ENCODE measurements at regions not wholly inside any gene's neighbourhood (a gene's known extent, or its start where the extent isn't known, plus 50 kb on each side); places are given as distances from the start of the nearest gene placed in this dataset.

DNA sequence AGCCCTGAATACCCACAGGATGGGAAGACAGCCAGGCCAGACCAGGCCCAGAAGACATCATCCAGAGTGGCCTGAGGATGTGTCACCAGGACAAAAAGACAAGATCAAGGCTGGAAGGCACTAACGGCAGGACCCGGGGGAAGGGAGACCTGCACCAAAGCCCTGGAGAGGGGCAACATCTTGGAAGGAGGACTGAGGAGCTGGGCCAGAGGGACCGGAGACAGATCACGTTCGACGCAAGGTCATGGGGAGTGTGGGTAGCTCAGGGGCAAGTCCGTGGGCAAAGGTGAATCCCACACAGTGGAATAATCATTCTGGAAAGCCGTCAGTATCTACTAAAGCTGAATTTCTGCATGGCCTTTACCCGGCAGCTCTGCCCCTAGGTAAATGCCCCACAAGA is 478.6 kb downstream of the MATN1 start:
- H3K4me1 ChIP-seq (ENCODE audit: insufficient read depth, low read length), result no peaks in the 10 kb centered on the region
- H3K27me3 ChIP-seq (ENCODE audit: control insufficient read depth in 1 of 2, insufficient read depth in 2 of 2, low read length in 2 of 2), result peaks cover 0 to 5% of the 10 kb centered on the region in 2 experiments; a peak in 1 of 5 replicates
- no peak overlapping the region for H3K27ac ChIP-seq (ENCODE audit: extremely low read length, insufficient read depth, low read length)
- DNase-seq (ENCODE audit: low spot score) (no peak), FAIRE-seq (no peak), ATAC-seq (no peak)
- H3K36me3 ChIP-seq (replicated peaks in 1 of 2; ENCODE audit: control insufficient read depth in 1 of 2, insufficient read depth in 2 of 2, low read length in 2 of 2), result no peaks in the 10 kb centered on the region
- intact Hi-C loops (cut with micrococcal nuclease; ENCODE audit: unreplicated experiment), result no loop called here
- ChIA-PET CTCF (ENCODE audit: low intra/inter-chr PET ratio, low total read pairs) (no interaction called here), POLR2A (no interaction called here)
- TF ChIP-seq ERF (CRISPR knock-in tag; IDR thresholded peaks at IDR 0.05) (no peak), ZNF460 (CRISPR knock-in tag; IDR thresholded peaks at IDR 0.05; ENCODE audit: borderline replicate concordance) (no peak), USF2 (IDR thresholded peaks at IDR 0.05; ENCODE audit: low read depth, low read length) (no peak), USF2 (CRISPR knock-in tag; IDR thresholded peaks at IDR 0.05; ENCODE audit: borderline replicate concordance) (no peak), ZNF570 (CRISPR knock-in tag; IDR thresholded peaks at IDR 0.05; ENCODE audit: borderline replicate concordance) (no peak), ZSCAN25 (CRISPR knock-in tag; IDR thresholded peaks at IDR 0.05) (no peak), ZNF143 (CRISPR knock-in tag; IDR thresholded peaks at IDR 0.05) (no peak), THAP7 (CRISPR knock-in tag; IDR thresholded peaks at IDR 0.05) (no peak), TCF12 (IDR thresholded peaks at IDR 0.05) (no peak), TCF12 (CRISPR knock-in tag; IDR thresholded peaks at IDR 0.05) (no peak), SALL1 (CRISPR knock-in tag; IDR thresholded peaks at IDR 0.05) (no peak), ZNF549 (CRISPR knock-in tag; IDR thresholded peaks at IDR 0.05) (no peak), DMTF1 (CRISPR knock-in tag; IDR thresholded peaks at IDR 0.05) (no peak), ELF1 (CRISPR knock-in tag; IDR thresholded peaks at IDR 0.05) (no peak), NBN (conservative IDR thresholded peaks at IDR 0.05) (no peak)
- TF ChIP-seq, protein P1, sequence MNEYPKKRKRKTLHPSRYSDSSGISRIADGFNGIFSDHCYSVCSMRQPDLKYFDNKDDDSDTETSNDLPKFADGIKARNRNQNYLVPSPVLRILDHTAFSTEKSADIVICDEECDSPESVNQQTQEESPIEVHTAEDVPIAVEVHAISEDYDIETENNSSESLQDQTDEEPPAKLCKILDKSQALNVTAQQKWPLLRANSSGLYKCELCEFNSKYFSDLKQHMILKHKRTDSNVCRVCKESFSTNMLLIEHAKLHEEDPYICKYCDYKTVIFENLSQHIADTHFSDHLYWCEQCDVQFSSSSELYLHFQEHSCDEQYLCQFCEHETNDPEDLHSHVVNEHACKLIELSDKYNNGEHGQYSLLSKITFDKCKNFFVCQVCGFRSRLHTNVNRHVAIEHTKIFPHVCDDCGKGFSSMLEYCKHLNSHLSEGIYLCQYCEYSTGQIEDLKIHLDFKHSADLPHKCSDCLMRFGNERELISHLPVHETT (CRISPR knock-in tag; conservative IDR thresholded peaks at IDR 0.05), result no peak
- H3K4me3 ChIP-seq (replicated peaks in 1 of 3; ENCODE audit: insufficient read depth in 1 of 3, low read depth in 2 of 3, low read length in 3 of 3), result no peak overlapping the region
- H2AFZ ChIP-seq (ENCODE audit: low read length), result no peak overlapping the region
- H3K9ac ChIP-seq (ENCODE audit: insufficient read depth, low read depth, low read length), result no peak overlapping the region
- H3K79me2 ChIP-seq (ENCODE audit: insufficient read depth, low read length), result no peaks in the 10 kb centered on the region
- H4K20me1 ChIP-seq (ENCODE audit: insufficient read depth, low read length), result no peaks in the 10 kb centered on the region
- in situ Hi-C loops (cut with HindIII; ENCODE audit: extremely low pct_ligation_motif_present, low pct_unique_long_range_greater_than_20kb), result no loop called here
- BruUV-seq (replicated peaks), result no TSS peak
- H3K4me2 ChIP-seq (ENCODE audit: low read depth, low read length), result no peak overlapping the region
- H3K9me3 ChIP-seq (ENCODE audit: low read length), result no peaks in the 10 kb centered on the region
- WGBS (ENCODE audit: low lambda C conversion rate), result 42% methylated on average over 9 of the region's 9 CpGs
